HG03103 (cell line): ENCODE measurements at regions not wholly inside any gene's neighbourhood (a gene's known extent, or its start where the extent isn't known, plus 50 kb on each side); places are given as distances from the start of the nearest gene placed in this dataset.

Source experiments
- ATAC-seq: cut with Tn5 transposase; IDR thresholded peaks from one replicate; pipeline ENCODE4 v1.9.1; 2021; ENCODE audit warnings: low read depth; ENCODE audit not compliant: unreplicated experiment

DNA sequence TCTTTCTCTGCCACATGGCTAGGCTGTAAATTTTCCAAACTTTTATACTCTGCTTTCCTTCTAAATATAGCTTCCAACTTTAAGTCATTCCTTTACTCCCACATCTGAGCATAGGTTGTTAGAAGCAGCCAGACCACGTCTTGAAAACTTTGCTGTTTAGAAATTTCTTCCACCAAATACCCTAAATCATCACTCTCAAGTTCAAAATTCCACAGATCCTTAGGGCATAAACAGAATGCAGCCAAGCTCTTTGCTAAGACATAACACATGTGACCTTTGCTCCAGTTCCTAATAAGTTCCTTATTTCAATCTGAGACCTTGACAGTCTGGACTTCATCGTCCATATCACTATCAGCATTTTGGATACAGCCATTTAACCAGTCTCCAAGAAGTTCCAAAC is 749.9 kb downstream of the METTL15 start:
- ATAC-seq: no peak

DNA sequence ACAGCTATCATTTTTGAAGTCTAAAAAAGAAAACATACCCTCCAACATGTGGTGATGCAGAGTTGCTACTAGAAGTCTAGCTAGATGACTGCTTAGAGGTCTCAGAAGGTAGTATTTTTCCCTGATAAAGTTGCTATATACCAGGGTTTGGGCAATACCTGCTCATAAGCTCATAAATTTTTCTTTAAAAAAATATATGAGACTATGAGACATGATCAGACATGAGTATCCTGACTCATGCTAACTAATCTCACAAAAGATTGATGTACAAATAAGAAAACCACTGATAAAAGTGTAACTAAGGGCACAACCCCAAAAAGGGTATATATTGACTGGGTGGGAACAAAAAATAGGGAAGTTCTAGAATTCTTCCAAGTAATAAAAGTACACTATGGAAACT is 740.9 kb downstream of the METTL15 start:
- ATAC-seq: no peak

DNA sequence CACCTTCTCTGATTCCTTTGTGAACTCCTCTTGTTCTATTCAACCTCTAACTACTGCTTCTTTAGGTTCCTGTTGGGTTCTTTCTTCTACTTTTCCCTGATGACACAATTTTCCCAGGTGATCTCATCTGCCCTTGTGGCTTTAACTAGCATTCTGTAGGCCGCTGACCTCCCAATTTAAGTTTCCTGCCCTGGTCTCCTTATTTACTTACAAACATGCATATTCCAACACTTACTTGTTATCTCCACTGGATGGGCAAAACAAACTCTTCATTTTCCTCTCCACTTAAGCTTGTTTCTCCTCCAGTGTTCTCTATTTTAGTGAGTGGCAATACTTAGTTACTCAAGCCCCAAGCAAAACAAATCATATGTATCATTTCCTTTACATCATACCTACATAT is 734.5 kb downstream of the METTL15 start:
- no peak for ATAC-seq

DNA sequence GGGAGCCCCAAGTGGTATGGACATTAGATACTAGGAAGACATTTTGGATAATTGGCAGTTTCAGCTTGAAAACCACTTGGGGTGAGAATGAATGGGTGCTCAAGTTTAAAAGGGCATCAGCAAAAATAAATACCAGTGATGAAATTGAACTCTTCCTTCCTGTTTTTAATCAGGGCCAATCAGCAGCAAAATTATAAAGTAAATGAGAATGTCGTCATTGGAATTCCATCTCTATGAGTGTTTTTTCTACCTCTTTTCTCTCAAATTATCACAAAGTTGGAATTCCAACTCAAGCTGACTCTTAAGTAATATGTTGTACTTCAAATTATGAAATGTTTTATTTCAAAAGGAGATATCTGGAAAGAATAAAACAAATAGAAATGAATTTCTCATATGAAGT is 730.6 kb downstream of the METTL15 start:
- no peak for ATAC-seq

- no peak for ATAC-seq
Observed at GRCh38 chr11:28837599-28837998, 729.4 kb downstream of the METTL15 start.

DNA sequence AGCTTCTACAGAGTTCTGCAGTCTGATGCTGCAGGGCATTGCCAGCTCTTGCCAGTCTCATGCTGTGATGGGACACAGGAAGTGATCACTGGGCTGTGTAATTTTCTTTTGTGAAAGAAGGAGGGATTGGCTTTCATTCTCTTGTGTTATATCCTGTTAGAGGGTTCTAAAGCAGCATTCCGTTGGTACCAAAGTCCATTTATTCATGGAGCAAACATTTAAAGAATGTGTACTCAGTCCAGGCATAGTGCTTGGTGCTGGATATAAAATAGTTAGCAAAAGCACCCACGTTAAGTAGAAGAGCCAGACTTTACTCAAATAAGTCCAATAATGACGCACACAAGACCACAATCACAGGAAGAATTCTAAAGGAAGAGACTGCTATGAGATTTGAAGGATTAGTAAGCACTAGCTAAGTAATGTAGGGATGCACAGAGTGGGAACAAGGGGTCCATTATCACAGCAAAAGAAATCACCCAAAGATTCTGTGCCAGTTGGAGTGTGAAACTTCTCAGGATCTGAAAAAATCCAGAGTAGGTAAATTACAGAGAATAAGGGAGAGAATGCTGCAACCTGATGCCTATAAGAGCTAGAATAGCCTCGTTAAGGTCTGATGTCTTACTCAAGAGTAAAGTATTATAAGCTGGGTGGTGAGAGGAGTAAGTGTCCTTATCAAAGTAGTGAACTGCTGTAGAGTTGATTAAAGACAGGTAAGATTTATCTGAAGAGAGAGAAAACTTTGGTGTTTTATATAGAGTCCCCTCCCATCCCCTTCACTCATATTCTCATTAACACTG is 728.3 kb downstream of the METTL15 start:
- ATAC-seq: no peak

- no peak for ATAC-seq
Observed at GRCh38 chr11:28835790-28836189, 727.6 kb downstream of the METTL15 start.

GRCh38 chr11:28835317-28835716 is 727.1 kb downstream of the METTL15 start:
- no peak for ATAC-seq

DNA sequence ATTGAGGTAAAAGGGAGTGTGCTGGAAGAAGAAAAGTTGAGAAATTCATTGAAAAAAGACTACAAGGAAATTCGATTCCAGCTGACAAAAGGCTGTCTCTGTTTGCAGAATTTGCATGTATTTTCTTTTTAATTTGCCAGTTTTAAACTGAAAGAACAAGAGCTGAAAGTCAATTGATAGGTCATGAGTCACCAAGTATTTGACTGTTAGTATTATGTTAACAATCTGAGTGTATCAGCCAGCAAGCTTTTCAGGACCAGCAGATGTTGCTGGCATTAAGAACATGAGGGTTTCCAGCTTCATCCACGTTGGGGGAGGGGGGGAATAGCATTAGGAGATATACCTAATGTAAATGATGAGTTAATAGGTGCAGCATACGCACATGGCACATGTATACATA is 726.7 kb downstream of the METTL15 start:
- ATAC-seq: no peak

- no peak for ATAC-seq
Observed at GRCh38 chr11:28833670-28834069, 725.5 kb downstream of the METTL15 start.

- ATAC-seq: no peak
Observed at GRCh38 chr11:28833169-28833568, 725.0 kb downstream of the METTL15 start.

- ATAC-seq: no peak
Observed at GRCh38 chr11:28826807-28827206, 718.6 kb downstream of the METTL15 start.

- no peak for ATAC-seq
Observed at GRCh38 chr11:28822576-28822975, 714.4 kb downstream of the METTL15 start.

DNA sequence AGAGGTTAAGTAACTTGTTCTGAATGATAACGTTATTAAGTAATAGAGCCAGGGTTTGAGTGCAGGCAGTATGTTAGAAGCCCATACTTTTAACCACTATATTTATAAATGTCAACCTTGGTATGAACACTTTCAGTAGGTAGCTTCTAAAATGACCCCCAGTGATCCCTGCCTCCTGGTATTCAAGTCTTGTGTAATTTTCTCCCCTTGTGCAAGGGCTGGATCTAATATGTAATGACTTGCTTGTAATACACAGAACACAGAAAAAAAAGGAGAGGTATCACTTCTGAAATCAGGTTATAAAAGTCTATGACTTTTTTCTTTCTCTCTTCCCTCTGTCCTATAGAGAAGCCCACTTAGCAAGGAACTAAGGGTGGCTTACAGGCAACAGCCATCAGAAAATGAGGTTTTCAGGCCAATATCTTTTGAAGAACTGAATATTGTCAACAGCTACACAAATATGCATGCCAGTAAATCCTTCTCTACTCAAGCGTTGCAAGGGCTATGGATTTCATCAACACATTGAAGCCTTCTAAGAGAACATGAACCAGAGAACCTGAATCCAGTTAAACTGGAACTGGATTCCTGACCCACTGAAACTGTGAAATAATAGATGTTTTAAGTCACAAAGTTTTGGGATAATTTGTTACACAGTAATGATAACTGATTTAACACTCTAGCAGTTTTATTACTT is 712.3 kb downstream of the METTL15 start:
- no peak for ATAC-seq

DNA sequence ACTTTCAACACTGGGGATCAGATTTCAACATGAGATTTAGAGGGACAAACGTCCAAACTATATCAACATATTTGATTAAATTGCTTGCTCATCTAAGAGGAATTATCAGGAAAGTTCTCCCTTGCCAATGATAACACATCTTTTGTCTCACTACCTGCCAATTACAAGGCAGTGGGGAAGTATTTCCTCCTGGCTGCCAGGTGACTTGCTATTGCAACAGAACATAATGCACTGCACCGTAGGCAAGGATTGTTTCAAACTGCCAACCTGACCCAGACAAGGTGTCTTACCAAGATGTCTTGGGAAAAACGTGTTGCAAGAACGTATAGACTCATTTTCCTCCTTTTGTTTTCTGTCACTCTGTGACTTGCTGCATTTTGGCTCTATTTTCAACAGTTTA is 711.6 kb downstream of the METTL15 start:
- ATAC-seq: no peak

GRCh38 chr11:28815110-28815509 is 706.9 kb downstream of the METTL15 start:
- no peak for ATAC-seq

DNA sequence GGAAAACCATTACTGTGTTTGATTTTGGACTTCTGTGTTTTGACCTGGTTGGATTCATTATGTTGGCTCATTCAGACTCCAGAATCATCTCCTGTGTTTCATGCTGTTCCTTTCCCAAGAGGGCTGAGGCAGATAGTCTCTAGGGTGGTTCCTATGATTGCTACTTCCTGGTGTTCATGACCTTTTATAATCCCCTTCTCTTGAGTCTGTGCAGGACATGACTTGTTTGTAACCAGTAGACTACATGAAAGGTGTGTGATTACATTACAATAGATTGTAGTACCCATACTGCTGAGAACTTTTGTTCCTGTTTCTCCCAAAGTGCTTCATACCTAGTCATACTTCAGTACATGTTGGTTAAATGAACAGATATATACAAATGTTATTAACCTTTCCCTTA is 700.6 kb downstream of the METTL15 start:
- no peak for ATAC-seq

DNA sequence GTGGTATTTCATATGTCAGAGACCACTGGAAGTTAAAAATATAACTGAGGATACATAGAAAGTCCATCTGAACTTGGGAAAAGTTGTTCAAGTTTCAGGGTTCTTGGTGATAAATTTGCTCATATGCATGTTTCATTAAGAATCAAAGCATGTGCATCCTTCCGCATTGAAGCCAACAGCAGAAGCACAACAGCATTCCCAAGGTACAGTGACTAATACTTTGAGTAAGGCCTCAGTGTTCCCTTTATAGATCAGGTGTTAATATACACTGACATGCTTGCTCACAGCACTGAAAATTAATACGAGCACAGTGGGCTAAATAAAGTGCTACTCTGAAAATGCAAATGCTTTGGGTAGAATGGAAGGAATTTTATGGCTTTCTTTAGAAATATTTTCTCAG is 691.1 kb downstream of the METTL15 start:
- no peak for ATAC-seq

GRCh38 chr11:28798286-28798685 is 690.1 kb downstream of the METTL15 start:
- no peak for ATAC-seq

GRCh38 chr11:28797536-28797935 is 689.3 kb downstream of the METTL15 start:
- no peak for ATAC-seq

- no peak for ATAC-seq
Observed at GRCh38 chr11:28794405-28794804, 686.2 kb downstream of the METTL15 start.

- no peak for ATAC-seq
Observed at GRCh38 chr11:28793282-28793738, 685.1 kb downstream of the METTL15 start.
